IPS DF 19.7 (cell line): ENCODE measurements at regions not wholly inside any gene's neighbourhood (a gene's known extent, or its start where the extent isn't known, plus 50 kb on each side); places are given as distances from the start of the nearest gene placed in this dataset.

ENCODE experiments used
- DNase-seq: peaks from one replicate; pipeline ENCODE4 v3.0.0-alpha.2; 2013; ENCODE audit warnings: low read depth, low spot score

- DNase-seq, result no peak
These were observed 67.9 kb upstream of the TSLP start for GRCh38 chr5:111003623-111004022.

GRCh38 chr5:111004291-111004690 lies 67.2 kb upstream of the TSLP start:
- no peak for DNase-seq

GRCh38 chr5:111010783-111011182 lies 60.7 kb upstream of the TSLP start:
- DNase-seq, result no peak

- DNase-seq, result no peak
These were observed 58.5 kb upstream of the TSLP start for GRCh38 chr5:111013011-111013410.

- no peak for DNase-seq
These were observed 54.7 kb upstream of the TSLP start for GRCh38 chr5:111016801-111017200.

- DNase-seq, result no peak
These were observed 53.8 kb upstream of the TSLP start for GRCh38 chr5:111017731-111018130.
